ENCODE measurements at regions not wholly inside any gene's neighbourhood (a gene's known extent, or its start where the extent isn't known, plus 50 kb on each side); places are given as distances from the start of the nearest gene placed in this dataset.
"Not testable (repeated sequence)": the region's sequence is repeated elsewhere in the genome, so short reads cannot be mapped to it uniquely, and the experiment has no call there.

- peak; percentile 71 for DNase-seq
These were observed 53.3 kb downstream of the OLFML3 start for GRCh38 chr1:114032271-114033215.

DNA sequence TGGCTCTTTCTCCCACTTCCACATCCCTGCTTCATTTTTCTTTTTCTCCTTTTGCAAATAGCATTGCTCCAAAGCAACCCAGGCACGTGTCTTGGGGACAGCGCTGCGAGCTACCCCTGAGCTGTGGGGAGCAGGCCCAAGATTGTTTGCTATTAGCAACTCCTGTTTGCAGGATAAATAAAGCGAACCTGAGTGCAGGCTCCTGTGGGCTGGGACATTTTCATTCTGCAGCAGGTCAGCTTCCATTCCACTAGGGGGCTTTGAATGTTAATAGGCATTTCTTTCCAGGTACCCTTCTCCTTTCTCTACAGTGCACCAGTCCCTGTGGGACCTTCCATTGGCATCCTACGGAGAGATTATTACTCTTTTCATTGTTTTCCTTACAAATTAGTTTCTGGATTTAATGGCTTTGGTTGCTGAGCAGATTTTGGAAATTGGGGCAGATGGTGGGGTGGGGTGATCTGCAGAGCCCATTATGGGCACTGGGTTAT is 54.0 kb downstream of the OLFML3 start:
- no peak for DNase-seq

GRCh38 chr1:114033961-114034360 is 54.7 kb downstream of the OLFML3 start:
- no peak for DNase-seq

- no peak for DNase-seq
These were observed 55.5 kb downstream of the OLFML3 start for GRCh38 chr1:114034567-114035303.

DNA sequence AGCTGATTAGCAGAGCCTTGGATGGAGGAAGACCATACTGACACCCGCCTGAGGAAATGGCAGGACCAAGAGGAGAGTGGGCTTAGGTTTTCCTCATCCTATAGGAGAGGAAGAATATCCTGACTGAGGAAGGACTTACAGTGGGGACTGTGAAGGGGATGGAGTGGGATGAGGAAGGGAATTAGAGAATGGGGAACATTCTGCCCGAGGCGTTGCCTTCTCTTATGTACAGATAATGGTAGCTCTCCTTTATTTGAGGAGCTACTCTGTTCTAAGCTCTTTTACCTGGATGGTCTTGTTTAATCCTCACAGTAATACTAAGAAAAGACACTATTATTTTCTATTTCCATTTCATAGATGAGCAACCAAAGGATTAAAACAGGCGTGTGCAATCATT is 56.0 kb downstream of the OLFML3 start:
- DNase-seq, result no peak

- not testable (repeated sequence) for DNase-seq
These were observed 57.8 kb downstream of the OLFML3 start for GRCh38 chr1:114036841-114037630.

- no peak for DNase-seq
These were observed 58.3 kb downstream of the OLFML3 start for GRCh38 chr1:114037631-114037890.

GRCh38 chr1:114037962-114038816 is 58.9 kb downstream of the OLFML3 start:
- no peak for DNase-seq
